NCI-H1105 (cell line): ENCODE measurements at regions not wholly inside any gene's neighbourhood (a gene's known extent, or its start where the extent isn't known, plus 50 kb on each side); places are given as distances from the start of the nearest gene placed in this dataset.
"Not testable (repeated sequence)": the region's sequence is repeated elsewhere in the genome, so short reads cannot be mapped to it uniquely, and the experiment has no call there.

Source experiments
- DNase-seq: peaks from one replicate; lab custom pipeline; 2025; lab: John Stamatoyannopoulos, UW

- no peak for DNase-seq
Observed at GRCh38 chr20:52008874-52009273, 182.7 kb downstream of the ZFP64 start.

DNA sequence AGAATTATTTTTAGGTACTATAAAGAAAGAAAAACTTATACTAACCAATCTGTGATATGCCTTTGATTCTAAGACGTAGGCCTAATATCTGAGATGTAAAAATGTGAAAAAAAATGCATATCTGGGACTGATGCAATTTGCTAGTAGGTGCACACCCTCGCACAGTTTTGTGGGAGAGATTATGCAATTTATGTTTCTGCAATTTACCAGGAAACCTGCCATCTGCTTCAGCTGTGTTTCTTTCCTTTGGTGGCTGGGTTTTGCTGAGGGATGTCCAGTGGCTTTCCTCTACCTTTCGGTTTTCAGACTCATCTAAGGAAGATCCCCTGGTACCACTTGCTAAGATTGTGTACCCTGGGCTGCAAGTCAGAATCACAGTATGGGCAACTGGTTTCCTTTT lies 186.9 kb downstream of the ZFP64 start:
- DNase-seq, result no peak

- DNase-seq, result no peak
Observed at GRCh38 chr20:52004018-52004417, 187.6 kb downstream of the ZFP64 start.

GRCh38 chr20:52003415-52003814 lies 188.2 kb downstream of the ZFP64 start:
- DNase-seq, result no peak

- DNase-seq, result no peak
Observed at GRCh38 chr20:52001999-52002666, 189.4 kb downstream of the ZFP64 start.

DNA sequence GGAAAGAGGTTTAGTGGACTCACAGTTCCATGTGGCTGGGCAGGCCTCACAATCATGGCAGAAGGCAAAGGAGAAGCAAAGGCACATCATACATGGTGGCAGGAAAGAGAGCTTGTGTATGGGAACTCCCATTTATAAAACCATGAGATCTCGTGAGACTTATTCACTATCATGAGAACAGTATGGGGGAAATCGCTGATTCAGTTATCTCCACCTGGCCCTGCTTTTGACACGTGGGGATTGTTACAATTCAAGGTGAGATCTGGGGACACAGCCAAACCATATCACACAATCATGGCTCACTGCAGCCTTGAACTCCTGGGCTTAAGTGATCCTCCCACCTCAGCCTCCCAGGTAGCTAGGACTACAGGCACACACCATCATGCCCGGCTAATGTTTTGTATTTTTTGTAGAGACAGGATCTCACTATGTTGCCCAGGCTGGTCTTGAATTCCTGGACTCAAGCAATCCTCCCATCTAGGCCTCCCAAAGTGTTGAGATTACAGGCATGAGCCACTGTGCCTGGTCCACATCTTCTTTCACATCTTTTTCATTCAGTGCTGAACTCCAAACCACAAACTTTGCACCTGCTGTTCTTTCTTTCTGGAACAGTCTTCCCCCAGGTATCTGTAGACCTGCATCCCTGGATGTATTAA lies 194.2 kb downstream of the ZFP64 start:
- not testable (repeated sequence) for DNase-seq

DNA sequence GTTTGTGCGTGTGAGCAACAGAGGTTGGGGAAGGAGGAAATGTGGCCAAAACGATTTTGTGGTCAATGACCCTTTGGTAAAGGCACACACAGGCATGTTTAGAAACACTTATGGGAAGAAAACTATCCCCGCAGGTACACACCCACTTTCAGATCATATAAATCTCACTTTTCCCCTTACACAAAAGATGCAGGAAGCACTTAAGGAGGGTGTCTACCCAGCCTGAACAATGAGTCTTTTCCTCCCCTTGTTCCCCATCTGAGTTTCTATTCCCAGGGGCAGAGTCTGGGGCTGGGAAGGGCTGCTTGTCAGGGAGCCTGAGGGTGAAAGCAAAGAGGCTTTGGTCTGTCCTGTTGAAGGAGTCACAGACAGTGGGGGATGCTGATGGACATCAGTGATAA lies 193.2 kb upstream of the SALL4 start:
- DNase-seq, result no peak

DNA sequence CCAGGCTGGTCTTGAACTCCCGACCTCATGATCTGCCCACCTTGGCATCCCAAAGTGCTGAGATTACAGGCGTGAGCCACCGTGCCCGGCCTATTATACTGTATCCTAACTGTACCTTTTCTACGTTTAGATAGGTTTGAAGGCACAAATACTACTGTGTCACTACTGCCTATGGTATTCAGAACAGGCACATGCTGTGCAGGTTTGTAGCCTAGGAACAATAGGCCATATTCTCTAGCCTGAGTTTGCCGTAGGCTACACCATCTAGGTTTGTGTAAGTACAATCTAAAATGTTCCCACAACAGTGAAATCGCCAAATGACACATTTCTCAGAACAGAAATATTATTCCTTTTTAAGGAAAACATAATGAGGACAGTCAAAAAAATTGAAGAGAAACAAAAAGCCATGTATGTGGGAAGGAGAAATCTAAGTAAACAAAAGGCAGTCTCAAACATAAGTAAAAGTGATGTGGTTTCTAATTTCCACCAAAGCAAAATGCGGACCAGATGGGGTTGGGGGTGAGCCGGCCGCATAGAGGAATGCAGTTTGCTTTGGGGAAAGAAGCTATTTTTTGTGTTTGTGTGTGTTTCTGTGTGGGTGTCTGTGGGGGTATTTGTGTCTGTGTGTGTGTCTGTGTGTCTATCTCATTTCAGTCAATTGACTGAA lies 192.6 kb upstream of the SALL4 start:
- DNase-seq, result no peak

GRCh38 chr20:51987812-51988211 lies 185.5 kb upstream of the SALL4 start:
- no peak for DNase-seq

GRCh38 chr20:51985013-51985415 lies 182.7 kb upstream of the SALL4 start:
- DNase-seq, result no peak

DNA sequence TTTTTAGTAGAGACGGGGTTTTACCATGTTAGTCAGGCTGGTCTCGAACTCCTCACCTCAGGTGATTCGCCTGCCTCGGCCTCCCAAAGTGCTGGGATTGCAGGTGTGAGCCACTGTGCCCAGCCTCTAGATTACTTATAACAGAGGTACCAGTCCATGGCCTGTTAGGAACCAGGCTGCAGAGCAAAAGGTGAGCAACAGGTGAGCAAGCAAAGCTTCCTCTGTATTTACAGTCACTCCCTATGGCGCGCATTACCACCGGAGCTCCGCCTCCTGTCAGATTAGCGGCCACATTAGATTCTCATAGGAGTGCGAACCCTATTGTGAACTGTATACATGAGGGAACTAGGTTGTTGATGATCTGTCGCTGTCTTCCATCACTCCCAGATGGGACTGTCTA lies 178.0 kb upstream of the SALL4 start:
- no peak for DNase-seq

GRCh38 chr20:51979226-51979625 lies 176.9 kb upstream of the SALL4 start:
- DNase-seq, result no peak

GRCh38 chr20:51978070-51978501 lies 175.8 kb upstream of the SALL4 start:
- peak; percentile 45 for DNase-seq

GRCh38 chr20:51972056-51972455 lies 169.7 kb upstream of the SALL4 start:
- DNase-seq, result no peak

- DNase-seq, result no peak
Observed at GRCh38 chr20:51970858-51971257, 168.5 kb upstream of the SALL4 start.

DNA sequence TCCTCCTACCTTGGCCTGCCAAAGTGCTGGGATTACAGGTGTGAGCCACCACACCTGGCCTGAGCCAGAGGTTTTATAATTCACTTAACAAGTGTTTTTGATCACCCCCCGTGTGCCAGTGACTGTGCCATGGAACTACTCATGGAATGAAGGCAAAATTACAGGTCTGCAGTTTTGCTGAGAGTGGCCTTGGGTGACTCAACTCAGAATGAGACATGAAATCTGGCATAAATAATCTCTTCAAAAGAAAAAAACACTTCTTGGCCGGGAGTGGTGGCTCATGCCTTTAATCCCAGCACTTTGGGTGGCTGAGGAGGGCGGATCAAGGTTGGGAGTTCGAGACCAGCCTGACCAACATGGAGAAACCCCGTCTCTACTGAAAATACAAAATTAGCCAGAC lies 166.9 kb upstream of the SALL4 start:
- no peak for DNase-seq

GRCh38 chr20:51968151-51968550 lies 165.8 kb upstream of the SALL4 start:
- no peak for DNase-seq

GRCh38 chr20:51966296-51966971 lies 164.1 kb upstream of the SALL4 start:
- no peak for DNase-seq

DNA sequence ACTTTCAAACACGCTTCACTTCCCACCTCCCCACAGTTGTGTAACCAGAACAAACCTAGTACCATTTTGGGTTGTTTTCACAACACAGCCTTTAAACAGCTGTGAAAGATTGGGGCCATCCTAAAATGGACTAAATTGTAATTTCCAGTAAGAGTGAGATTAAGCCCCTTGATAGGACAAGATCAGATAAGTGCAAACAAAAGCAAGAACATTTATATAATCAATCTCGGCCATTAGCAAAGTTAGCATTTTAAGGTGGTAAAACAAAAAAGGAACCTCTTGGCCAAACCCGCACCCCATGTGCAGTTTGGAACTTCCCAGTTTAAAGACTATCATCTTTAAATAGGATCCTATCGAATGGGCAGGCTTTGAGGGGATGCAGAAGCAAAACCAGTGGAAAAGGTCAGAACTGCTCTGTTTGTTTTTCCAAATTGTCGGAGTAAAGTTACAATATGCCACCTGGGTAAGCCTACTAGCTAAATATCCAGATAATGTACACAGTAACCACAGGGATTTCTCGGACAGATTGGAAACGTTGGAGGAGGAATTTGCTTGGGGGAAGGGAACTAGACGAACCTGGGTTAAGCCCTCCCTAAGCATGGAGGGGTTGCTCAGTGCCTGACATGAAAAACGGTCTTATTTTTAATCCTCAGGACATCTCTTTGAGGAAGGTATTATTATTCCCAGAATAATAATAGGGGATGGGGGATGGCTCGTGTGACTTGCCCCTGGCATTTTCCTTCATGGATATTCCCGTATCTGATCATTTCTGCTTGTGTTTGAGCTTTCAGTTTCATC lies 159.8 kb upstream of the SALL4 start:
- DNase-seq, result no peak

GRCh38 chr20:51960047-51960675 lies 157.8 kb upstream of the SALL4 start:
- DNase-seq, result no peak

DNA sequence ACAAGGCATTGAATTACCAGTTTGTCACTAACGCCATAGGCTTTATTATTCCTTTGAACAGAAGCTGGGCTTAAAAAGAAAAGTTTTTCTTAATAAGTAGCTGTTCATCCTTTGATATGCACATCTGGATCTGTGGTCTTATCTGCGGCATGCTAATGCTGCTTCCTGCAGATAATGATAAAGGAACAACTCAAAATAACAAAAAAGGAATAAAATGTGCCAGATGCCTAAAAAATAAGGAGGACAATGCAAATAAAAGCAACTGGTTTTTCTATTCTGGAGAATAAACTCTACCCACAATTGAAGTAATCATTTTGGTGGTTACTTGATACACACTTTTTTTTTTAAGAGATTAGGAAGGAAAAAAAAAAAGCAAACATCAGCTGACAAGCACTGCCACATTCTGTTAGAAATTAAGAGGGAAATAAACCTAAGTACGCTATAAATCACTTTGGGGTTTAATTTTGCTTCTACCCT lies 156.8 kb upstream of the SALL4 start:
- no peak for DNase-seq
